Stimulated activated naive CD8-positive, alpha-beta T cell treated with anti-CD3 and anti-CD28 coated beads, Interleukin-15, Interleukin-2, amounts not matched to agents 100 U/mL and 50 U/mL, for 24 hours (primary cell): ENCODE measurements at regions not wholly inside any gene's neighbourhood (a gene's known extent, or its start where the extent isn't known, plus 50 kb on each side); places are given as distances from the start of the nearest gene placed in this dataset.
"Not testable (repeated sequence)": the region's sequence is repeated elsewhere in the genome, so short reads cannot be mapped to it uniquely, and the experiment has no call there.

Source experiments
- ATAC-seq: fragments of 150-1000 bp; cut with Tn5 transposase; one replicate; pipeline ENCODE4 v1.10.0; 2021
- DNase-seq: peaks from one replicate; pipeline ENCODE4 v3.0.0; 2021

- ATAC-seq (no peak), DNase-seq (no peak)
These were observed 441.9 kb upstream of the GRM3 start for GRCh38 chr7:86201767-86202166.

GRCh38 chr7:86199881-86200614, 443.7 kb upstream of the GRM3 start:
- no peak for ATAC-seq
- no peak for DNase-seq

DNA sequence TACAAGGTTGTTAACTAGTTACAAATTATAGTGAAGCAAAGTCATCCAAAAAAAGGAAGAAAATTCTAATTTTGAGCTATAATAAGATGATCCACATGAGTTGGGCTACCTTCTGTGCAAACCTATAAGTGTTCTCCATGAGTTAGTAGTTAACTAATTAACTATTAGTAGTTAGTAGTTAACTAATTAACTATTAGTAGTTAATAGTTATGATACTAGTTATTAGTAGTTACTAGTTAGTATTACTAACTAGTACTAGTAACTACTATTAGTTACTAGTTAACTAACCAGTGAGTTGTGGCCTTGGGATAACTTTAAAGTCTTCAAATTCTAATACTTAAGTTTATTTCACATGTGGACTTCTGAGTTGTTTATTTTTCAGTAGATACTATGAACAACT, 453.4 kb upstream of the GRM3 start:
- ATAC-seq (no peak), DNase-seq (no peak)

DNA sequence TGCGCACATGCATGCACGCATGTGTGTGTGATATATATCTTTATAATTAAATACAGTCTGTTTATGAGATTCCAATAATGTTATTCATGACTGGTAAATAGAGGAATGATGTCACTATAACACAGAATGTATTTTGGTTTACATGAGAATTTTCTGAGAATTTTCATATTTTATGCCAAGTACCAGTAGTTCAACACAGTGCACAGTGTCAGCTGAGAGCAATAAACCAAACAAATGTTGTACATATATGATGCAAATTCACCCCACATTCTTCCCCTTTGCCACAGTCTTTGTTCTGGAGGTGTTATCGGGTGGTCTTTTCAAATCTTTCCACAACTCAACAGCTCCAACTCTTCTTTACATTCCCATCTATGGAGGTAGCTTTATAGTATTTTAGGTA, 462.2 kb upstream of the GRM3 start:
- DNase-seq (no peak), ATAC-seq (no peak)

GRCh38 chr7:86164827-86165226, 478.9 kb upstream of the GRM3 start:
- no peak for ATAC-seq
- no peak for DNase-seq

GRCh38 chr7:86158111-86158510, 485.6 kb upstream of the GRM3 start:
- ATAC-seq, result no peak

DNA sequence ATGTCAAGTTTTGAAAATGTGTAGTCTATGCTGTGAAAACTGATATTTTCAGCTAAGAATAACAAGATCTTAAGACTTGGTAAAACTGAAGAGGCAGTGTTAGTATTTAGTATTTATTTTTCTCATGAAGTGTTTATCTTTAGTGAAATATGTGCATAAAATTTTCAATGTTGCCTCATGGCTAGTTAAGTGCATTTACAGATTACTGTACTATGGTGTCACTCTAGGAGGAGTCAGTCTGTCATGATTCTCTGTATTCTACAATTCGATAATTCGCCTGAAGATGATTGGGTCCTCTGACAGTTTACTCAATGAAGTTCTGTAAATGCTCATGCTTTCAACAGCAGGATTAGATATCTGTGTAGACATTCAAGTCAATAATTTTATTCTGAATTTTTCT, 488.1 kb upstream of the GRM3 start:
- ATAC-seq (no peak), DNase-seq (no peak)

More at GRCh38 chr7:86158111-86158510, 485.6 kb upstream of the GRM3 start:
- no peak for DNase-seq

DNA sequence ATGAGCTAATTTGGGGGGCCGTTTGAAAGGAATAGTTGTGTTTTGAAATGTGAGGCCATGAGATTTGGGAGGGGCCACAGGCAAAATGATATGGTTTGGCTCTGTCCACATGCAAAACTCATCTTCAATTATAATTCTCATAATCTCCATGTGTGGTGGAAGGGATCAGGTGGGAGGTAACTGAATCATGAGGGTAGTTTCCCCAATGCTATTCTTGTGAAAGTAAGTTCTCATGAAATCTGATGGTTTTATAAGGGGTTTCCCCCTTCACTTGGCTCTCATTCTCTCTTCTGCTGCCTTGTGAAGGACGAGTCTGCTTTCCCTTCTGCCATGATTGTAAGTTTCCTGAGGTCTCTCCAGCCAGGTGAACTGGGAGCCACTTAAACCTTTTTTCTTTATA, 490.8 kb upstream of the GRM3 start:
- no peak for DNase-seq
- ATAC-seq, result no peak

GRCh38 chr7:86149024-86149665, 494.6 kb upstream of the GRM3 start:
- ATAC-seq, result no peak
- DNase-seq, result no peak

- DNase-seq (no peak), ATAC-seq (no peak)
These were observed 495.2 kb upstream of the GRM3 start for GRCh38 chr7:86148501-86148900.

GRCh38 chr7:86137343-86137742, 506.4 kb upstream of the GRM3 start:
- ATAC-seq (no peak), DNase-seq (no peak)

DNA sequence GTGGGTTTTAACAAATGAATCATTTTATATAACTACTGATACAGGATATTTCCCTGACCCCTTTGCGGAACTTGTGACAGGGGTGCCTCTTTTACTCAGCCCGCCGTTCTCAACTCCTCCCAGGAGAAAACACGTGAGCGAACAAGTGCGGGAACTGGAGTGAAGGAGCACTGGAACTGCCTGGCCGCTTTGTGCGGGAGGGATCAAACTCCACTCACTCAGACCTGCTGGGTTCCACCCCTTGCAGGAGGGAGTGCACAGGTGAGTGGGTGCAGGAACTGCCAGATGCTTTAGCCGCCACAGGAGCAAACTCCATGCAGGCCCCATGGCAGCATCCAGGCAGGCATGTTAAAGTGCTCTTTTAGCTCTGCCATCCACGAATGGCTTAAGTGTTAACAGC, 513.4 kb upstream of the GRM3 start:
- ATAC-seq (no peak), DNase-seq (no peak)

DNA sequence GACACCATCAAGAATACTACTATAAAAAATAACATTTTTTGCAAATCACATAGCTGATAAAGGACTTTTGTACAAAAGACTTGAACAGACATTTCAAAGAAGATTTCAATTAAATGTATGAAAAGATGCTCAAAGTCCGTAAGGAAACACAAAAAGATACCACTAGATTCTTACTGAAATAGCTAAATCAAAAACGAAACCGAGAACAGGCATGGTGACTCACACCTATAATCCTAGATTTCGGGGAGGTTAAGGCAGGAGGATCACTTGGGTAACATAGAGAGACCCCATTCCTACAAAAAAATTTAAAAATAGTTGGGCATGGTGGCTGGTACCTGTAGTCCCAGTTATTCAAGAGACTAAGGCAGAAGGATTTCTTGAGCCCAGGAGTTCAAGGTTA, 520.2 kb upstream of the GRM3 start:
- DNase-seq (no peak), ATAC-seq (no peak)

DNA sequence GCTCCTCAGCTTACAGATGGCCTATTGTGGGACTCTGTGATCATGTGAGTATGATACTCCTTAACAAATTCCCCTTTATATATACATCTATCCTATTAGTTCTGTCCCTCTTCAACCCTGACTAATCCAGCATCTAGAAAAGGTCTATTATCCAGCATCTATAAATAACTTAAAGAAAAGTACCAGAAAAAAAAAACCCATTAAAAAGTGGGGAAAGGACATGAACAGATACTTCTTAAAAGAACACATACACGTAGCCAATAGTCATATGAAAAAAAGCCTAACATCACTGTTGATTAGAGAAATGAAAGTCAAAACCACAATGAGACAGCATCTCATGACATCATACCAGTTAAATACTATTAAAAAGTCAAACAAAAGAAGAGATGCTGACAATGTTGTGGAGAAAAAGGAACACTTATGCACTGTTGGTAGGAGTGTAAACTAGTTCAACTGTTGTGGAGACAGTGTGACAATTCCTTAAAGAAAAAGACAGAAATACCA, 549.5 kb upstream of the GRM3 start:
- ATAC-seq (no peak), DNase-seq (no peak)

DNA sequence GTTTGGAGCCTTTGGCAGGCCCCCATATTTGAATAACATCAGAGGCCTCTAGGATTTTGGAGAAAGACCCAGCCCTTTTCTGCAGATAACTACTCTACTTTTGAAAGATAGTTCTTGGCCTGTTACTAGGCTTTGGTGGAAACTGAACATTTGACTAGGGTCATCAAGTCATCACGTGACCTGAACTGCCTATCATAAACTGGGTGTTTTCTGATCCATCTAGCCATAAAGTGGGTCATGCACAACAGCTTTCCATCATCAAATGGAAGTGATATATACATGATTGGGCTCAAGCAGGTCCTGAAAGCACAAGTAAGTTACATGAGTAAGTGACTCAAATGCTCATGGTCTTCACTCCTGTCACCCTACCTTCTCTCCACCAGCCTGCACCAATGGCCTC, 552.3 kb upstream of the GRM3 start:
- DNase-seq (no peak), ATAC-seq (no peak)

DNA sequence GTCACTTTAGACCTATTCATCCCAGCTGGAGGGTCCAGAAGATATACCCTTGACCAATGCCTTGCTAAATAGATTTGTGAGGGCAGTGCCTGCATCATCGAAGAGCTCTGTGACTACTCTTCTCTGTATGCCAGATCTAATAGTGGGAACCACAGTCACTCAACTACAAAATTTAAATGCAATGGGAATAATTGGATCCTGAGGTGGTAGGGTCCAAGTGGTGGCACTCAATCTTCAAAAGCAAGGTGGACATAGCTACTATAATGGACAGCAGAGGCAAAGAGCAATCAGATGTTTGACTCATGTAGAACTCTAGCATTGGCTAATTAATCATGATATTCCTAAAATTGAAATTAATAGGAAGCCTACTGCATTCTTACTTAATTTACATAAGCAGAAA, 554.3 kb upstream of the GRM3 start:
- no peak for ATAC-seq
- no peak for DNase-seq

DNA sequence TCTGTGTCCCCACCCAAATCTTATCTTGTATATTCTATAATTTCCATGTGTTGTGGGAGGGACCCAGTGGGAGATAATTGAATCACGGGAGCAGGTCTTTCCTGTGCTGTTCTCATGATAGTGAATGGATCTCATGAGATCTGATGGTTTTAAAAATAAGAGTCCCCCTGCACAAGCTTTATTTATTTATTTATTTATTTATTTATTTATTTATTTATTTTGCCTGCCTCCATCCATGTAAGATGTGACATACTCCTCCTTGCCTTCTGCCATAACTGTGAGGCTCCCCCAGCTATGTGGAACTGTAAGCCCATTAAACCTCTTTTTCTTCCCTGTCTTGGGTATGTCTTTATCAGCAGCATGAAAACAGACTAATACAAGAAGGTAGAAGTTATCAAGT, 579.1 kb upstream of the GRM3 start:
- not testable (repeated sequence) for DNase-seq, ATAC-seq

GRCh38 chr7:86058649-86059048, 585.1 kb upstream of the GRM3 start:
- ATAC-seq, result no peak
- DNase-seq, result no peak

GRCh38 chr7:86050918-86051317, 592.8 kb upstream of the GRM3 start:
- DNase-seq (no peak), ATAC-seq (no peak)

- DNase-seq (no peak), ATAC-seq (no peak)
These were observed 593.8 kb upstream of the GRM3 start for GRCh38 chr7:86049910-86050309.

- not testable (repeated sequence) for ATAC-seq
These were observed 598.5 kb upstream of the GRM3 start for GRCh38 chr7:86045197-86045596.

DNA sequence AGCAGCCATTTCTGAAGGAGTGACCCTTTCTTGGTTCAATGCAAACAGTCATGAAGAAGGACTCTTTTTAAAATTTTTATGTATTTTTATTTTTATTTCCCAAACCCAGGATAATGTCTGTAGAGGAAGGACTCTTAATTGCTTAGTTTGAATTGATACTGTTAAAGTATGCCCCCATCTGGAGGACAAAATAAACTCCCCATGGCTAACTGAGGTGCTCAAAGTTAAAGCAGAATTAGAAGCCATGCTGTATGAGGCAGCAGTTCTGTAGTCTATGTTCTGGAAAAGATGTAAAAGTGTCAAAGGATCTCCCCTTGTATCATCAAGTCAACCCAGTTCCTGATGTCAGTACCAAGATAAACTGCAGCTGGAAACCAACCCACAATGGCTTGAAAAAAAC, 617.9 kb upstream of the GRM3 start:
- ATAC-seq (no peak), DNase-seq (no peak)

More at GRCh38 chr7:86045197-86045596, 598.5 kb upstream of the GRM3 start:
- DNase-seq, result not testable (repeated sequence)

DNA sequence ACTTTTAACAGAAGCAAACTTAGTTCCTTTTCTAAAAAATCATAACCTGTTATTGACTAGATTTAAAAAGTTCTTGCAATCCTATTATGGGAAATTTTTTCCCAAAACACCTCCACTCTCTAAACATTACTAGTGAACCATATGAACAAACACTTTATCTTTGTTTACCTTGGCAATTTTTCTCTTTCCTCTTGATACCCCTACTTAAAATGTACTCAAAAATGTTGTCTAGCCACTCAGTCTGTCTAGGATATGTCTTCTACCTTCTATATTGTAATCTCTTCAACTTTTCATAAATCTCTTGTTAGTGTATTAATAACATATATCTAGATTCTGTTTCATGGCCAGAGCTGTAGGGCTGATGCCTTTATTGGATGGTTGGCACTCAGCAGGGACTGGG, 630.0 kb upstream of the GRM3 start:
- ATAC-seq (no peak), DNase-seq (no peak)

DNA sequence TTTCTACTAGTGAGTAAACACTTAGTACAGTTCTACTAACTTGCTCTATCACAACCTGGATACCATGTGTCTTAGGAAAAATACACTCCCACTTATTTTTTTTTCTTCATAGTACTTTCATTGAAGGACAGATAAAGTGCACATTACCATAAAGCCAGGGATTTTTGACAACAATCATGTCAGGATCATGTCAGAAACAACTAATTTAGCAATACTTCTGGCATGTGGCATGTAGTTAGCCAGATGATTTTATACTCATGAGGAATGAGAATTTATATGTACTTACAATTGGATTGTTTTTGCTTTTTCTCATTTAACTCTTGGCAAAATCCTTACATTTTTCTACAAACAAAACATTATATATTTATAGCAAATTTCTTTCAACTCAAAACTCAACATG, 630.7 kb upstream of the GRM3 start:
- DNase-seq (no peak), ATAC-seq (no peak)
